GM12873 (cell line): ENCODE measurements at regions not wholly inside any gene's neighbourhood (a gene's known extent, or its start where the extent isn't known, plus 50 kb on each side); places are given as distances from the start of the nearest gene placed in this dataset.

Experiments
- CTCF ChIP-seq: IDR thresholded peaks from 2 replicates; pipeline ENCODE4 v1.5.1; 2012; ENCODE audit warnings: low read depth, mild to moderate bottlenecking, moderate library complexity, low read length, control low read depth; ENCODE audit not compliant: insufficient read depth; ENCODE audit errors: missing control alignments

DNA sequence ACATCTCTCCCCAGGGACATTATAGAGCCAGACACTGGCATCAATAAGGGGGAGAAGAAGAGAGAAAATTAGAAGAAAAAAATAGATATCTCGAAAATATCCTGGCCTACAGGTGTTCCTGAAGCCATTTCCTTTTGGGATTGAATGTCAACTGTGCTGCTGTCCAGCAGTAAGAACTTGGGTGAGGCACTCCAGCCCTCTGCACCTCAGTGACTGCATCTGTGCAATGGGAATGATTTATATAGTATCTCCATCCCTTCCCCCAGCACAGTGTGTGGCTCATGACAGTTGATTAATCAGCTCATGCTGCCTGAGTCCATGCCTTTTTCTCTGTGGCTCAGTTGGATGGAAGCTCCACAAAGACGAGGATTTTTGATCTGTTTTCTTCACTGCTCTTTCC lies 74.1 kb upstream of the TINAGL1 start:
- no peak for TF ChIP-seq CTCF

DNA sequence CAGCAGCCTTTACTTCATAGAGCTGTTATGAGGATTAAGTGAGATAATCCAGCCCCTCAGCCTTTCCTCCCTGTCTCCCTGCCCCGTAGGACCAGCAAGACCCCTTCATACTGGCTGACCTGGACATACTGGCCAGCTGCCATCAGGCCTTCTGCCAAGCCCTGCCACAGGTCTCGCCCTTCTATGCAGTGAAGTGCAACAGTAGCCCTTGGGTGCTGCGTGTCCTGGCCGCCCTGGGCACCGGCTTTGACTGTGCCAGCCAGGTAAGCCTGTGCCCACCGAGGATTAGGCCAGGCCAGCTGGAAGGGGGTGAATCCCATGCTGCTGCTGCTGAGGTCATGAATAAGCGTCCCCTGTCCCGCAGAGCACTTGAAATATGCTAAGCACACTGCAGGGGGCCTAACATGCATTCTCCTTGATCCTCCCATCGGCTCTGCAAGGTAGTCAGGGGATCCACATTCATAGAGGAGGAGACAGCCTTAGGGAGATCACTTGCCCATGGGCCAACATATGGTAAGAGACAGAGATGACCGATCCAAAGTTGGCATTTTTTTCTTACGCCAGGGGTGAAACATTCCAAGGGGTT lies 73.3 kb upstream of the TINAGL1 start:
- TF ChIP-seq CTCF = no peak

DNA sequence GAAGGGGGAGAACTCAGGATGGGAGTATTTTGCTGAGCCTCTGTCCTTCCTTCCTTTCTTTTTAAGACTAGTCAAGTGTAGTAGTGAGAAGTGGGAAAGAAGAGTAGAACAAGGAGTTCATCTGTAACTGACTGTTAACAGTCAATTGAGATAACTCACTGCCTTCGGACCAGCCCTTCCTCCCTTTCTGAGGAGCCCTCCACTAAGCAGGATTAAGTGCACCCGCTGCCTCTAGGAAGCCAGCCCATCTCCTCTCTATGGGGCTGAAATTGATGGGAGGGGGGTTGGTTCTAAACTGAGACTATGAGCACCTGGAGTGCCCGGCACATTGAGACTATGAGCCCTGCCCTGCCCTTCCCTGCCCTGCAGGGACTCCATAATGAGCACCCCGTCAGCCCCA lies 72.7 kb upstream of the TINAGL1 start:
- TF ChIP-seq CTCF = no peak

DNA sequence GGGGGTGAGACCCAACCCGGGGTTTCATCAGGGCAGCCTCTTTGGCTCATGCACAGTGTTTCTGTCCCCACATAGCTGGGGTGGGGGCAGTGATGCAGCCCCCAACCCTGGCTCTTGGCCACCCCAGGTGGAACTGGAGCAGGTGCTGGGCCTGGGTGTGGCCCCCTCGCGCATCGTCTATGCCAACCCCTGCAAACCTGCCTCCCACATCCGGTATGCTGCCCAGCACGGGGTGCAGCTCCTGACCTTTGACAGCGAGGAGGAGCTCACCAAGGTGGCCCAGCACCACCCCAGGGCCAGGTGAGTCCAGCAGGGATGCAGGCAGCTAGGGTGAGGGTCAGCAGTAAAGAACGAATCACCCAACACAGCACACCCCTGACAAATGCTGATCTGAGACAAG lies 72.3 kb upstream of the TINAGL1 start:
- no peak for TF ChIP-seq CTCF

DNA sequence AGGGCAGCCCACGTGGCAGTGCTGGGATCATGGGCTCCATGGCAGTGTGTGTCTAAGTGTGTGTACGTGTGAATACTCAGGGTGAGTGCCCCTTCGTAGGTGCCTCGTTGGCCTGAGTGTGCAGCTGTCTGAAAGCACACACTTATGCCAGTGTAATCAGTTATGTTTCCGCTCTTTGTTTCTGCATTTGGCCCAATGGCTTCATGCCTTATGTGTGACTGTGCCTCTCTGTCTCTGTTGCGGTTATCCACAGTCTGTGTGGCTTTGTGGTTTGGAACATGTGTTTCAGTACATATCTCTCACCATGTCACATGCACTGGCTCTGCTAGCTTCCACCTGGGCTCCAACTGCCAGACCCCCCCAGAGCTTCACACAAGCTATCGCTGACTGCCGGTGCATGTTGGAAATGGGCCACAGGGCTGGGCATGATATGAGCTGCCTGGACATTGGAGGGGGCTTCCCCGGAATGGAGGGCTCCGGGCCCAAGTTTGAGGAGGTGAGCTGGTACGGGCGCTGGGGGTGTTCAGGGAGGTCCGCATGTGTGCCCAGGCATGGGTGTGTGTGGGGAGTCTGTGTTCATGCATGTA lies 70.3 kb upstream of the TINAGL1 start:
- no peak for TF ChIP-seq CTCF

GRCh38 chr1:31507221-31507620 lies 69.1 kb upstream of the TINAGL1 start:
- no peak for TF ChIP-seq CTCF

DNA sequence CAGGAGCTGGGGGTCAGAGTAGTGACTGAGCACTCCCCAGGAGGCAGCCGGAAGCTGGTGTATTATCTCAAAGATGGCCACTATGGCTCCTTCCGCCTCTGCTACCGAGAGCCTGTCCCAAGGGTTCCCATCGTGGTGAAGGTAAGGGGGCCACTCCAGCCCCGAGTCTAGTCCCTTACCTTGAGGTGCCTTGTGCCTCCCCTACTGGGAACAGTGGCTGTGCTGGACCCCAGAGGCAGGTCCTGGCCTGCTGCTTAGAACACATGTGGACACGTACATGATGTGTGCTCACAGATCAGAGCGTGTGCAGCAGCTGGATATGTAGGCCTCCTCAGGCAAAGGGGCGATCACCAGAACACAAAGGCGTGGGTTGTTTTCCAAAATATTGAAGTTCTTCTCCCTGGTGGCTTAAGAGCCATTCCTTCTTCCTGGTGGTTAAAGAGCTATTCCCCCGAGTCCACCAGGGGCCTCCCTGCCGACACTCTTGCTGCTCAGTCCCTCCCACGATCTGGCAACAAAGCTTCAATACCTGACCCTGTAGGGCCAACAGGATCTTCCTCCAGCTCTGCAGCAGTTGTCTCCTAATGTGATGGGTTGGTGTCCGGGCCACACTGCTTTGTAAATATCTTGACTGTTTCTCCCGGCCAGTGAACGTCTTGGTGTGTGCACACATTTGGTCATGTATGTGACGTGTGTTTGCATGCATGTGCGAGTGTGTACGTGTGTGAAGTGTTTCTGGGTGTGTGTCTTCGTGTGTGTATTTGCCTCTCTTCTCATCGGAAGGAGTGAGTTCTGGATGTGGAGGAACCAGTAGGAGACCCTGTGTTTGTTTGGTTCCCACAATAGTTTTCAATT lies 68.4 kb upstream of the TINAGL1 start:
- TF ChIP-seq CTCF = no peak
